ENCODE measurements at regions not wholly inside any gene's neighbourhood (a gene's known extent, or its start where the extent isn't known, plus 50 kb on each side); places are given as distances from the start of the nearest gene placed in this dataset.
"Not testable (repeated sequence)": the region's sequence is repeated elsewhere in the genome, so short reads cannot be mapped to it uniquely, and the experiment has no call there.

- no peak for DNase-seq (ENCODE audit: low read depth, low spot score)
These were observed 185.0 kb downstream of the ANKRD60 start for GRCh38 chr20:58043236-58044140.

GRCh38 chr20:58042591-58042990, 185.9 kb downstream of the ANKRD60 start:
- DNase-seq (ENCODE audit: low read depth, low spot score) = no peak

DNA sequence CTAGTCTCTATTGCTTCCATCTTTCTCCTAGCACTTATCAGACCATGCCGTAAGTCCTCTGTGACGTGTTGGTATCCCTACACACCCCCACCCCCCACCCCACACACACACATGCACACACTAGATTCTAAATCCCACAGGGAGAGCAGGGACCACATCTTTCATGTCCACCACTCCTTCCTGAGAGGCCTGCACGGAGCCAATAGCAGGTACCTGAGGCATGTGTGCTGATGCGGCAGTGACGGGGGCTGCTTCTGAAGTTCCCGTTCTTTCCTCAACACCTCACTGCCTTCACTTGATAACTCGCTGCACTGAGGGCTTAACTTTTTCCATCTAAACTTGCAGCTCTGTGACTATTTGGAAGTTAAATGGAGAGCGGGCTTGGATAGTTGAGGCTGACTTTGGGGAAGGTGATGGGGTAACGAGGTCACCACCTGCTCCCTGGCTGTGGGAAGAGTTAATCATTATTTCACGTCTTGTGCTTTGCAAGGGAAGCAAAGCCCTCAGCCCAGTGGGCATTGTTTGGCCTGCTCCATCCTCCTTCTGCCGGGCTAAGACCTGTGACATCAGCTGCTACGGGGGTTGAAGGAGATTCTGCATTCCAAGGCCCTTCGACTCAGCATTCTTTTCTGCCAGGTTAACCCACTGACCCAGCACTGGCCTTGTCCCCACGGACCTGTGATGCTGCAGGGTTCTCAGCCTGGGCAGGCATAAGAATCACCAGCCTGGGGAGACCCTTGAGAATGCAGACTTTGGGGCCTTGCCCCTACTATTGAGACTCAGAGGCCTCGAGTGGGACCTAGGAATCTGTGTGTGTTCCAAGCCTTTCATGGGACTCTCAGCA, 187.8 kb downstream of the ANKRD60 start:
- DNase-seq (ENCODE audit: low read depth, low spot score) = no peak

DNA sequence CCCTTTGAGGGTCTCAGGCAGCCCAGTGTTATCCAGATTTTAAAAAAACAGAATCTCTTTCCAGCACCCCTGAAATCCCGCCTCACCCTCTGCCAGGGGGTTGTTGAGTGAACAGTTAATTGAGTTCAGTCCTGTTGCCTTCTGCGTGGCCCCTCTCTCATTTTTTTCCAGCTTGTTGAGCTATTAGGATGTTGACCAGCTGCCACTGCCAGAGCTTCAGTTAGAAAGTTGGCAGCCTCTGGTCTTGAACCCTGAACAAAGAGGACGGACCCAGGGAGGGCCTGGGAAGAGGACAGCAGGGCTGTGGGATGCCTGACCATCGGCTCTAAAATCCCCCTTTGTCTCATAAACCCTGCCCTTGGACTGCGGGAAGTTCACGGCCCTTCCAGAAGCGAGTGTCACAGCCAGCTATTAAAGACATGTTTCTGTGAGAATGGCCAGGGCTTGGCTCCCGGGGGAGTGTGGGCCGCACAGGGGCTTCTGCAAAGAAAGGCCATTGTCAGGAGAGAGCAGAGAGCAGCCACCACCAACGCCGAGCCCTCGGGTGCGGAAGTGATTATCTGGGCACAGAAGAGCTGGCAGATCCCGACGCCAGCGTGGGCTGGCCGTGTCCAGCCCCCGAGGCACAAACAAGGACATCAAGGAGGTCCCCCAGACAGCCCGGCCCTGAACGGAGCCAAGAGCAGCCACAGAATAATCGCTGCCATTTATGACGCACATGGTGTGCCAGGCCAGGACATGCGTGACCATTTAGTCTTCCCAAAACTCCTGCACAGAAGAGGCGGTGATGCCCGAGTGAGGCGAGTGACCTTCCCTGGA, 189.0 kb downstream of the ANKRD60 start:
- no peak for DNase-seq (ENCODE audit: low read depth, low spot score)

GRCh38 chr20:58038123-58038654, 190.3 kb downstream of the ANKRD60 start:
- DNase-seq (ENCODE audit: low read depth, low spot score) = no peak

DNA sequence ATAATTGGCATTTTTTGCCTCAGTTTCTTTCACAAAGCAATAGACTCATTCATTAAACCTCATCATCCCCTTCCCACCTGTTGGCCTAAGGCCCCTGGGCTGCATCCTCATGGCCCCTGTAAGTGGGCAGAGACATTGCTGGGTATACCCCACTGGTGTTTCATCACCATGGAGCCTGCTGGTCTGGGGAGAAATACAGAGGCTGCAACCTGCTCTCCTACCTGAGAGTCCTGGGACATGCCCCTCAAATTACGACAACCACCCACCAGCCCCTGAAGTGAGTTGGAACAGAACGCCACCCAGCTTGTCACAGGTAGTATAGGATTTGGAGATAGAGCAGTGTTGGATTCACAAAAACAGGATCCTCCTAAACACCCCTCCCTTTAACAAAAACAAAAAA, 190.8 kb downstream of the ANKRD60 start:
- no peak for DNase-seq (ENCODE audit: low read depth, low spot score)

DNA sequence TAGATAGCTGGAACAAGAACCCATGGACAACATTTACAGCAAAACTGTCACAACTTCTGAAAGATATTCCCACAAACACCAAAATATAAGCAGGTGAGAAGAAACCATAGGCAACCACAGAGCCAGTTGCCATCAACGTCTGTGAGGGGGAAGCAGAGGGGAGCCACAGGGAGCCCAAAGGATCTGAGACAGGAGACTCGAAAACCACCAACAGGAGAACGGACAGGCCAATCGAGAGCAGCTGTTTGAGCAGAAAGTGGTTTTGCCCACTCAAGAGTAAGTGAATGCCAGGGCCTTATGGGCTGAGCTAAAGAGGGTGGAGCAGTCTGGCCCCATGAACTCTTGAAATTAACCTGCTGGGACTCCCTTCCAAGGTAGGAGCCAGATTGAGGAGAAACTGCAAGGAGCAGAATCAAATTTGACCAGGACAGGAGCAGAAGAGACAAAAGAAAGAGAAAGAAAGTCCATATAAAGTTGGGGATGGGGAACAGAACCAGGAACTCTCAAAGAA, 195.4 kb downstream of the ANKRD60 start:
- DNase-seq (ENCODE audit: low read depth, low spot score) = no peak

GRCh38 chr20:58032599-58032998, 195.9 kb downstream of the ANKRD60 start:
- DNase-seq (ENCODE audit: low read depth, low spot score) = no peak

- not testable (repeated sequence) for DNase-seq (ENCODE audit: low read depth, low spot score)
These were observed 197.1 kb downstream of the ANKRD60 start for GRCh38 chr20:58031350-58031749.

DNA sequence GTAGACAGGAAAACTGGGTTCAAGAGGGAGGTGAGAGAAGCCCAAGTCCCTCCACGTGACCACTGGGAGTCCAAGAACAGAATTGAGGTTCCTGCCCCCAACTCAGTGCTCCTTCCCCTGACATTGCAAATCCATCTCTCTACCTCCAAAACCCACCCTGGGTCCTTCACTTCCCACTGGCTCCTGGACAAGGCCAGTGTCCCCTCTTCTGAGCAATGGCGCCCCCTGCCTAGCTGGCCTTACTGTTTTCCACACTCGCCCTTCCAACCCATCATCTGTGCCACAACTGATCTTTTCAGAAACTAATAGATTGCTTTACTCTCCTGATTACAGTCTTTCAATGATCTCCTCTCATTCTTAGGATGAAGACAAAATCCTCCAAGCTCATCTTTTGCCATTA, 200.3 kb downstream of the ANKRD60 start:
- DNase-seq (ENCODE audit: low read depth, low spot score) = peak; percentile 37

DNA sequence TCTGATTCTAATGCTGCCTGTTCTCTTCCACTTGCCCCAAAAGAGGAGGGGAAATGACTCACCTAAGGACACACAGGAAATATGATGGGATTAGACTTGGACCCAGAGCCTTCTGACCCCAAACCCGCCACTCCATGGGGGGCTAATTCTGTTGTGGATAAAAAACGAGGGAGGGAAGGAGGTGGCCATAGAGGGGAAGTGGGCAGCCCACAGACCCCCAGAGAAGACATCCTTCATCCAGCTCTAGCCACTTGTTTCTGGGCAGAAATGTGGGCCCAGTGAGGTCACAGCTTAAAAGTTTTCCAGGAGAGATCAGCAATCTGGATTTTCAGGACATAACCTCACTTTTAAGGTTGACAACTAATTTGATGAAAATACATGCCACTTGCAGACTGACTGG, 202.1 kb downstream of the ANKRD60 start:
- DNase-seq (ENCODE audit: low read depth, low spot score) = no peak

GRCh38 chr20:58025233-58025632, 203.2 kb downstream of the ANKRD60 start:
- no peak for DNase-seq (ENCODE audit: low read depth, low spot score)

DNA sequence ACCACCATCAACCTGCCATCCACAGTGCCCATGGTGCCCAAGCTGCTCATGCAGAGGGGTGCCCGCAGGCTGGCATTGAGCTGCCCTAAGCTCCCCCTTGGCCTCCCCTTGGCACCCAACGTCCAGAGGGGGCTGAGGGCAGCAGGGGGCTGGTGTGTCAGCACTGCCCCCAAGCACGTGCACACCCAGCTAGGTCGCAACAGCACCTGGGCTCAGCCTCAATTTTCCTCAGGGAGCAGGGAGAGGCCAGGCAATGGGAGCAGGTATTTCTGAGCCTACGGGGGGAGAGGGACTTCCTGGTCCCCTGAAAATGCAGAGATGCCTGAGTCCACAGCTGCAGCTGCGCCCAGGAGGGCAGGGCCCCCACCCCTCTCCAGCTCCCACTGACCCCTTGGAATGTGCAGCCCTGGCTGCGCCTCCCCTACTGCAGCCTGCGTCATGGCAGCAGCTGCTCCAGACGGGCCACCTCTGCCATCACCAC, 204.2 kb downstream of the ANKRD60 start:
- no peak for DNase-seq (ENCODE audit: low read depth, low spot score)

GRCh38 chr20:58023781-58024180, 204.7 kb downstream of the ANKRD60 start:
- no peak for DNase-seq (ENCODE audit: low read depth, low spot score)

- DNase-seq (ENCODE audit: low read depth, low spot score) = no peak
These were observed 205.1 kb downstream of the ANKRD60 start for GRCh38 chr20:58023346-58023745.

GRCh38 chr20:58022711-58023110, 205.7 kb downstream of the ANKRD60 start:
- DNase-seq (ENCODE audit: low read depth, low spot score) = no peak

DNA sequence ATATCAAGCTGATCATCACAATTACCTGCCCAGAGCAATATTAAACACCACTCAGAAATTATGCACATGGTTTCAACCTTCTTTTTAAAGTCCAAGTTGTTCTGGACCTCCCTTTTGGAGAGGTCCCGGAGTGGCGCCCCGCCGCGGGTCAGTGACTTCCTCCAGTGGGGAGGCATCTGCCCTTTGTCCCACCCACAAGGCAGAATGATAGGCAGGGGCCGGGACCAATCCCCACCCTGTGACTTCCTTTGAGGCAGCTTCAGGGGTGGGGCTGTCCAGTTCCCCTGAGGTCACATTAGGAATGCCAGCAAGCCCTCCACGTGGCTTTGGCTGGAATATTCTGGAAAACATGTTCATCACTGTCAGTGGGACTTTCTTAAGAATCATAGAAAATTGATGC, 207.0 kb downstream of the ANKRD60 start:
- peak; percentile 50 for DNase-seq (ENCODE audit: low read depth, low spot score)

DNA sequence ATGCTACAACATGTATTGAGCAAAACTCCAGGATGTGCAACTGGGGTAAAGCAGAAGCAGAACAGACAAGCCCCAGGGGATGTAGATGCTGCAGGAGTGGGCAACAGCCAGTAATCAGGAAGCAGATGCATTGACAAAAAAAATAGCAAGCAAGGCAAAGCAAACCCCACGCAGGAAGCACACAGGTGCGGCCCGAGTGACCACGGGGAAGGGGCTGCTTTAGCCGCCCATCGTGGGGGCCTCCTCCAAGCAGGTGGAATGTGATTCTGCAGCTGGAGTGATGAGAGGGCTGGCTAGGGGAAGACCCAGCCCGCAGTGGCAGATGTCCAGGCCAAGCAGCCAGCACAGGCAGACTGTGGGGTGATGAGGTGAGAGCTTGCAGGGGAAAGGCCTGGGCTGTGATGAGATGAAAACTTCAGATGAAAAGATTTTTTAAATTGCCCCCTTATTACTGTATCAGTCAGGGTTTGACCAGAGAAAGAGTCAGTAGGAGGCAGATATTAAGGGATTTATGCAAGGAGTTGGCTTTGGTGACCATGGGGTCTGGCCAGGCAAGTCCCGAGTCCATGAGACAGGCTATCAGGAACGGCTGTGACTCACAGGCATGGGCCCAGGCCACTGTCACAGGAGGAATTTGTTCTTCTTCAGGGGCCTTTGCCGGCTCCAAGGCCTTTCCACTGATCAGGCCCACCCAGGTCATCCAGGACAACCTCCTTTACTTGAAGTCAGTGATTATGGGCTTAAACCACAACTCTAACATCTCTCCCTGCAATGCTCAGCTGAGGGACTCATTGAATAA, 207.6 kb downstream of the ANKRD60 start:
- DNase-seq (ENCODE audit: low read depth, low spot score) = no peak

DNA sequence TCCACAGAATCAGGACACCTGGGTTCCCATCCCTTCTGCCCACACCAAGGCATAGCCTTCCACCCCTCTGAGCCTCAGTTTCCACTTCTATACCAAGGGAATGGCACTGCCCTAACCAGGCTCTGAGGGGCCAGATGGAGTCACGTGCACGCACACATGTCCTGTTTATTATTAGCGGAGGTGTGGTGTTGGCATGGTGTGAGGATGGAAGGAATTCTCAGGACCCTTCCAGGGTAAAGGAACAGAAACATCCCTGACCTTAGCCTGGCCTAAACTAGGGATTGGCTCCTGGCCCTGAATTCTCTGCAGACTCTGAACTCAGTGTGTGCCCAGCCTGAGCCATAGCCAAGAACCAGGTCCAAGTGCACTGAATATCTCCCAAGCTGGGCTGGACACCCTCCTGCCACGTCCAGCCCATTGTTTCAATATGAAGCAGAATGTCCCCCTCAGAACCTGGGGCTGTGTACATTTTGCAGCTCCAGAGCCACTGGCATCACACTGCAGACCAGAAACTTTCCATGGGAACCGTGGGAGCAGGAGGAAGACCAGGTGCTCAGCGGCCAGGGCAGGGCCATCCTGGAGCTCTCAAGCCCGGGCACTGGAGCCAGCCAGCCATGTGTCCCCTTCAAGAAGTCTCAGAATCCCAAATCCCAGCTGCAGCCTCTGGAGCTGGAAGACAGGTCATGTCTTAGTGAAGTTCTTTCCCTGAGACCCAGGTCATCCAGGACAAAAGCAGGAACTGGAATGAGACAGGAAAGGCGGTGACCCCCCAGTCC, 208.4 kb downstream of the ANKRD60 start:
- DNase-seq (ENCODE audit: low read depth, low spot score) = no peak

All from ELF-1 (cell line).